AG04449 (cell line): ENCODE measurements at regions not wholly inside any gene's neighbourhood (a gene's known extent, or its start where the extent isn't known, plus 50 kb on each side); places are given as distances from the start of the nearest gene placed in this dataset.
A peak's percentile ranks its signal among the peaks of the same experiment; 100 is the strongest.

Experiments used
- CTCF ChIA-PET: fragments of 350-600 bp; formaldehyde crosslinking; extraction: SDS; loops from one replicate; lab custom pipeline; 2021; ENCODE audit warnings: antibody characterized with exemption; lab: Yijun Ruan, JAX
- POLR2A ChIA-PET: fragments of 400-600, 350-600 bp; formaldehyde crosslinking; extraction: SDS; loops from one replicate; lab custom pipeline; 2020; ENCODE audit warnings: antibody characterized with exemption, inconsistent platforms; lab: Yijun Ruan, JAX
- DNase-seq: peaks from one replicate; pipeline ENCODE4 v3.0.0-alpha.2; 2010; ENCODE audit warnings: low read depth, low spot score
- H3K4me3 ChIP-seq: 2 replicates; pipeline ENCODE4 v1.5.1; 2011; ENCODE audit warnings: low read depth, mild to moderate bottlenecking, control low read depth, low read length
- CTCF ChIP-seq: IDR thresholded peaks from one replicate; pipeline ENCODE4 v1.5.1; 2011; ENCODE audit warnings: mild to moderate bottlenecking, moderate library complexity, low read length, control low read depth, inconsistent platforms; ENCODE audit not compliant: insufficient read depth; ENCODE audit errors: missing control alignments

- CTCF ChIA-PET, result interaction anchor here (3.5 kb wide), 1 partner anchor 170 kb away, joined by 31 read pairs; no protein-coding TSS in a partner anchor
- no peak overlapping the region for H3K4me3 ChIP-seq
- POLR2A ChIA-PET, result no interaction called here
- no peak for TF ChIP-seq CTCF
- no peak for DNase-seq
These were observed 241.7 kb downstream of the PIK3R1 start for GRCh38 chr5:68457285-68457684.

GRCh38 chr5:68458416-68459021 is 243.0 kb downstream of the PIK3R1 start:
- ChIA-PET CTCF (interaction anchor here (1.0 to 1.6 kb wide), 2 partner anchors 22 to 172 kb away, joined by 5 to 8 read pairs; no protein-coding TSS in a partner anchor), POLR2A (no interaction called here)
- no peak for TF ChIP-seq CTCF
- no peak for DNase-seq
- H3K4me3 ChIP-seq, result no peak overlapping the region

- no peak for DNase-seq
- CTCF ChIA-PET, result interaction anchor here (0.6 to 5.5 kb wide), 13 partner anchors 10 to 191 kb away, joined by 3 to 75 read pairs (median 5); no protein-coding TSS in a partner anchor
- POLR2A ChIA-PET, result no interaction called here
- no peak for TF ChIP-seq CTCF
- H3K4me3 ChIP-seq, result no peak overlapping the region
These were observed 243.7 kb downstream of the PIK3R1 start for GRCh38 chr5:68459093-68459809.

- TF ChIP-seq CTCF, result no peak
- CTCF ChIA-PET, result interaction anchor here (0.6 to 5.5 kb wide), 14 partner anchors 9 to 190 kb away, joined by 3 to 75 read pairs (median 5); no protein-coding TSS in a partner anchor
- POLR2A ChIA-PET, result no interaction called here
- DNase-seq, result no peak
- no peak overlapping the region for H3K4me3 ChIP-seq
These were observed 244.2 kb downstream of the PIK3R1 start for GRCh38 chr5:68459810-68460139.

GRCh38 chr5:68460147-68460798 is 244.7 kb downstream of the PIK3R1 start:
- ChIA-PET CTCF (interaction anchor here (0.6 to 5.5 kb wide), 20 partner anchors 8 to 190 kb away, joined by 3 to 75 read pairs (median 5); no protein-coding TSS in a partner anchor), POLR2A (no interaction called here)
- no peak for DNase-seq
- H3K4me3 ChIP-seq, result no peak overlapping the region
- peak; percentile 52 for TF ChIP-seq CTCF

- CTCF ChIA-PET, result interaction anchor here (1.0 to 5.5 kb wide), 4 partner anchors 14 to 176 kb away, joined by 3 to 75 read pairs (median 24); no protein-coding TSS in a partner anchor
- no peak overlapping the region for H3K4me3 ChIP-seq
- TF ChIP-seq CTCF, result no peak
- DNase-seq, result no peak
- POLR2A ChIA-PET, result no interaction called here
These were observed 248.1 kb downstream of the PIK3R1 start for GRCh38 chr5:68463606-68464005.
